IMR-90 (cell line): ENCODE measurements at regions not wholly inside any gene's neighbourhood (a gene's known extent, or its start where the extent isn't known, plus 50 kb on each side); places are given as distances from the start of the nearest gene placed in this dataset.

Experiments
- ATAC-seq: fragments of 200-7000 bp; cut with Tn5 transposase; 2 replicates; pipeline ENCODE4 v1.9.1; 2020; ENCODE audit warnings: low read depth, mild to moderate bottlenecking, moderate library complexity
- BruUV-seq: library from RNA; stranded (reverse); fragments of 400-500 nt; replicated peaks from 2 replicates; lab custom pipeline; 2021; lab: Mats Ljungman, UMichigan
- CTCF ChIA-PET: fragments of 300-600 bp; formaldehyde crosslinking; extraction: SDS; loops from one replicate; lab custom pipeline; 2021; ENCODE audit warnings: antibody characterized with exemption; lab: Yijun Ruan, JAX
- POLR2A ChIA-PET: fragments of 300-600 bp; sonication (Branson Sonifier 250); formaldehyde crosslinking; loops from one replicate; lab custom pipeline; 2022; ENCODE audit warnings: antibody characterized with exemption; ENCODE audit not compliant: unreplicated experiment; lab: Charles Lee
- DNase-seq: peaks from one replicate; pipeline ENCODE4 v3.0.0; 2013
- H2AFZ ChIP-seq: replicated peaks from 2 replicates; pipeline ENCODE3; 2013; ENCODE audit warnings: low read length, mild to moderate bottlenecking; ENCODE audit not compliant: poor library complexity
- H2AK5ac ChIP-seq: 2 replicates; pipeline ENCODE4 v1.6.1; 2013; ENCODE audit warnings: low read depth, low read length, inconsistent platforms
- H2AK9ac ChIP-seq: replicated peaks from 2 replicates; pipeline ENCODE3; 2013; ENCODE audit warnings: mild to moderate bottlenecking, low read depth, low read length, moderate library complexity; ENCODE audit not compliant: poor library complexity
- H2BK120ac ChIP-seq: 2 replicates; pipeline ENCODE4 v1.6.1; 2013; ENCODE audit warnings: low read depth, low read length, inconsistent platforms
- H2BK15ac ChIP-seq: 3 replicates; pipeline ENCODE4 v1.6.1; 2013; ENCODE audit warnings: low read depth, low read length, inconsistent platforms
- H2BK20ac ChIP-seq: 2 replicates; pipeline ENCODE4 v1.6.1; 2013; ENCODE audit warnings: low read depth, mild to moderate bottlenecking, inconsistent platforms, low read length, moderate library complexity
- H2BK5ac ChIP-seq: 2 replicates; pipeline ENCODE4 v1.6.1; 2013; ENCODE audit warnings: mild to moderate bottlenecking, low read depth, low read length, inconsistent platforms; ENCODE audit not compliant: poor library complexity, severe bottlenecking
- H3K14ac ChIP-seq: replicated peaks from 2 replicates; pipeline ENCODE4 v1.6.1; 2013; ENCODE audit warnings: low read depth, low read length, inconsistent platforms
- H3K18ac ChIP-seq: 2 replicates; pipeline ENCODE4 v1.6.1; 2013; ENCODE audit warnings: low read depth, low read length, control low read depth
- H3K23ac ChIP-seq: 2 replicates; pipeline ENCODE4 v1.6.1; 2013; ENCODE audit warnings: low read depth, low read length, inconsistent platforms
- H3K27ac ChIP-seq: 2 replicates; pipeline ENCODE4 v1.5.1; 2013; ENCODE audit warnings: mild to moderate bottlenecking, control low read depth, low read length; ENCODE audit not compliant: insufficient read depth
- H3K27me3 ChIP-seq: 2 replicates; pipeline ENCODE4 v1.6.1; 2013; ENCODE audit warnings: low read length; ENCODE audit not compliant: control insufficient read depth, insufficient read depth
- H3K36me3 ChIP-seq: 2 replicates; pipeline ENCODE4 v1.6.1; 2013; ENCODE audit warnings: low read length, mixed read lengths; ENCODE audit not compliant: control insufficient read depth, insufficient read depth
- H3K4ac ChIP-seq: 2 replicates; pipeline ENCODE4 v1.6.1; 2013; ENCODE audit warnings: low read depth, low read length, inconsistent platforms
- H3K4me1 ChIP-seq: 2 replicates; pipeline ENCODE4 v1.6.1; 2013; ENCODE audit warnings: low read length, mixed read lengths; ENCODE audit not compliant: control insufficient read depth, insufficient read depth
- H3K4me2 ChIP-seq: 2 replicates; pipeline ENCODE4 v1.6.1; 2013; ENCODE audit warnings: low read depth, mild to moderate bottlenecking, control low read depth, low read length, moderate library complexity
- H3K4me3 ChIP-seq: 2 replicates; pipeline ENCODE4 v1.5.1; 2013; ENCODE audit warnings: low read depth, mild to moderate bottlenecking, control low read depth, low read length, moderate library complexity; ENCODE audit not compliant: insufficient read depth
- H3K56ac ChIP-seq: 2 replicates; pipeline ENCODE4 v1.6.1; 2013; ENCODE audit warnings: low read length, inconsistent platforms; ENCODE audit not compliant: insufficient read depth; ENCODE audit errors: extremely low read depth
- H3K79me1 ChIP-seq, 2 experiments: 2 replicates each; pipeline ENCODE4 v1.6.1; 2013; ENCODE audit warnings: low read length in 2 of 2, inconsistent platforms in 1 of 2, low read depth in 1 of 2
- H3K9ac ChIP-seq: 2 replicates; pipeline ENCODE4 v1.6.1; 2013; ENCODE audit warnings: low read depth, low read length, control low read depth
- H3K9me1 ChIP-seq: 2 replicates; pipeline ENCODE4 v1.6.1; 2013; ENCODE audit warnings: low read length, inconsistent platforms; ENCODE audit not compliant: insufficient read depth
- H3K9me3 ChIP-seq: 2 replicates; pipeline ENCODE4 v1.6.1; 2013; ENCODE audit warnings: low read length; ENCODE audit not compliant: control insufficient read depth, insufficient read depth
- H4K20me1 ChIP-seq: 2 replicates; pipeline ENCODE4 v1.6.1; 2013; ENCODE audit warnings: low read length, inconsistent platforms; ENCODE audit not compliant: insufficient read depth
- H4K5ac ChIP-seq: 2 replicates; pipeline ENCODE4 v1.6.1; 2013; ENCODE audit warnings: mild to moderate bottlenecking, low read depth, low read length, control low read depth
- H4K8ac ChIP-seq, 2 experiments: 2 replicates each; pipeline ENCODE4 v1.6.1; 2013; ENCODE audit warnings: low read depth in 2 of 2, low read length in 2 of 2, control low read depth in 1 of 2, inconsistent platforms in 1 of 2
- H4K91ac ChIP-seq: 2 replicates; pipeline ENCODE4 v1.6.1; 2013; ENCODE audit warnings: low read depth, low read length, inconsistent platforms; ENCODE audit not compliant: insufficient read depth
- BHLHE40 ChIP-seq: fragments of 150-350 bp; IDR thresholded peaks from 2 replicates; pipeline ENCODE4 v1.6.1; 2016; ENCODE audit warnings: mild to moderate bottlenecking, low read depth, low read length
- CEBPB ChIP-seq: IDR thresholded peaks from 2 replicates; pipeline ENCODE4 v1.6.1; 2012; ENCODE audit warnings: low read depth, low read length, improper control_type of control experiment
- CHD1 ChIP-seq: IDR thresholded peaks from 2 replicates; pipeline ENCODE4 v1.6.1; 2012; ENCODE audit warnings: low read depth, low read length, improper control_type of control experiment
- FOS ChIP-seq: fragments of 150-350 bp; IDR thresholded peaks from 2 replicates; pipeline ENCODE4 v1.6.1; 2016; ENCODE audit warnings: low read depth, low read length
- MAFK ChIP-seq: IDR thresholded peaks from 2 replicates; pipeline ENCODE4 v1.6.1; 2012; ENCODE audit warnings: low read depth, low read length, improper control_type of control experiment
- MAZ ChIP-seq: IDR thresholded peaks from 2 replicates; pipeline ENCODE4 v1.6.1; 2012; ENCODE audit warnings: low read depth, mild to moderate bottlenecking, low read length, improper control_type of control experiment, moderate library complexity, borderline replicate concordance
- MXI1 ChIP-seq: IDR thresholded peaks from 2 replicates; pipeline ENCODE4 v1.6.1; 2012; ENCODE audit warnings: low read depth, mild to moderate bottlenecking, low read length, moderate library complexity, borderline replicate concordance
- NFE2L2 ChIP-seq: fragments of 150-350 bp; IDR thresholded peaks from 2 replicates; pipeline ENCODE4 v1.6.1; 2016; ENCODE audit warnings: low read depth, mild to moderate bottlenecking, low read length
- POLR2A ChIP-seq: IDR thresholded peaks from 2 replicates; pipeline ENCODE4 v1.6.1; 2012; ENCODE audit warnings: mild to moderate bottlenecking, low read depth, low read length
- RAD21 ChIP-seq: IDR thresholded peaks from 2 replicates; pipeline ENCODE4 v1.6.1; 2012; ENCODE audit warnings: low read length, improper control_type of control experiment
- RCOR1 ChIP-seq: IDR thresholded peaks from 2 replicates; pipeline ENCODE4 v1.6.1; 2012; ENCODE audit warnings: mild to moderate bottlenecking, low read length, improper control_type of control experiment; ENCODE audit not compliant: insufficient replicate concordance
- RFX5 ChIP-seq: IDR thresholded peaks from 2 replicates; pipeline ENCODE4 v1.8.0; 2012; ENCODE audit warnings: low read depth, mild to moderate bottlenecking, low read length, moderate library complexity
- SMC3 ChIP-seq: fragments of 150-350 bp; IDR thresholded peaks from 2 replicates; pipeline ENCODE4 v1.6.1; 2016; ENCODE audit warnings: low read depth, mild to moderate bottlenecking, antibody characterized with exemption, low read length, moderate library complexity
- WGBS, 2 experiments: methylation state at CpG; one replicate each; pipeline versions ENCODE4 v1.1.5 to v1.1.7; 2013; ENCODE audit warnings: missing lambda C conversion rate in 2 of 2; ENCODE audit not compliant: insufficient read length in 1 of 2; ENCODE audit errors: extremely low coverage in 2 of 2; 5-methylcytosine and 5-hydroxymethylcytosine counted together
- dilution Hi-C: fragments of 300-500 bp; cut with HindIII; formaldehyde crosslinking; loops from one replicate; pipeline ENCODE4 v1.14.3; 2018; ENCODE audit warnings: low sequenced_read_pairs; ENCODE audit not compliant: unreplicated experiment
- in situ Hi-C: fragments of 300-500 bp; cut with MboI; formaldehyde crosslinking; loops from 3 replicates; pipeline ENCODE4 v1.14.3; 2019; ENCODE audit warnings: low sequenced_read_pairs, inconsistent platforms, mixed read lengths
- intact Hi-C: fragments of 100-400 bp; cut with micrococcal nuclease; formaldehyde crosslinking; loops from 2 replicates; pipeline ENCODE4 v1.10.0; 2022
- TF ChIP-seq, protein P1 (sequence below): fragments of 150-350 bp; IDR thresholded peaks from 2 replicates; pipeline ENCODE4 v1.6.1; 2016; ENCODE audit warnings: low read depth, mild to moderate bottlenecking, low read length, moderate library complexity, borderline replicate concordance
- TF ChIP-seq, protein P2 (sequence below): fragments of 150-350 bp; IDR thresholded peaks from 2 replicates; pipeline ENCODE4 v1.6.1; 2017; ENCODE audit warnings: mild to moderate bottlenecking, antibody characterized with exemption, low read length, low read depth
- TF ChIP-seq, protein P3 (sequence below): conservative IDR thresholded peaks from 2 replicates; pipeline ENCODE4 v1.5.1; 2012; ENCODE audit warnings: mild to moderate bottlenecking, low read depth, low read length, improper control_type of control experiment

DNA sequence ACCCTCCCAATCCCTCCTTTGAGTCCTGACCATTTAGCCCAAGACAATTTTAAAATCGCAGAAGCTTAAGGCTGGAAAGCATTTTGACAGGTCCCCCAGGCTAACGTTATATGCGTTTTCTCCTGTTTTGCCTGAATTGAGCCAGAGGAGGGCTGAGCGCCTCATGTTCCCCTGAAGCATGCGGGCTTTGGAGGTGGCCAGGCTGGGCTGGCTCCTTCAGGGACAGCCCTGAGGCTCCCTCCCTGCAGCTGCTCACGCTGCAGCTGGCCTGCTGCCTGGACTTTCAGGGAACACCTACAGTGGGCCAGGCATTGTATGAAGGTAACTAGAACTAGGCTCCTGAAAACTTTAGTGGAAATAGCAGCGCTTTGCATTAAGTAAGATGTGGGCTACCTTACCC is 179.2 kb downstream of the ACKR3 start:
- Histone ChIP-seq H3K79me1 (no peaks in the 10 kb centered on the region), H2BK15ac (no peak overlapping the region), H3K4me1 (peaks cover 8% of the 10 kb centered on the region), H2AFZ (no peak overlapping the region), H3K56ac (no peak overlapping the region), H4K5ac (no peak overlapping the region), H3K4ac (no peak overlapping the region), H3K27me3 (peaks cover 27% of the 10 kb centered on the region), H3K4me3 (no peak overlapping the region), H4K20me1 (no peaks in the 10 kb centered on the region), H3K36me3 (no peaks in the 10 kb centered on the region), H2BK5ac (no peak overlapping the region), H3K9me3 (no peaks in the 10 kb centered on the region), H4K8ac (no peak overlapping the region), H3K27ac (no peak overlapping the region), H3K23ac (no peak overlapping the region), H2AK9ac (no peak overlapping the region), H3K18ac (no peak overlapping the region), H3K9ac (no peak overlapping the region), H3K4me2 (no peak overlapping the region), H2AK5ac (no peak overlapping the region), H3K9me1 (no peaks in the 10 kb centered on the region; the same call in 1 of the 2 replicates), H4K91ac (no peak overlapping the region), H2BK20ac (no peak overlapping the region), H2BK120ac (no peak overlapping the region), H3K14ac (no peak overlapping the region)
- DNase-seq (no peak), ATAC-seq (no peak)
- 55% methylated on average over 4 of the region's 7 CpGs; no CpG with 5 or more reads in 1 of the 2 experiments for WGBS, 2 experiments
- dilution Hi-C loops, result no loop called here
- CTCF ChIA-PET, result interaction anchor here (0.6 kb wide), 1 partner anchor 57 kb away, joined by 3 read pairs; no protein-coding TSS in a partner anchor
- in situ Hi-C loops, result no loop called here
- intact Hi-C loops, result no loop called here
- BruUV-seq, result no TSS peak
- POLR2A ChIA-PET, result no interaction called here
- no peak for TF ChIP-seq MAFK
- TF ChIP-seq, protein P1, sequence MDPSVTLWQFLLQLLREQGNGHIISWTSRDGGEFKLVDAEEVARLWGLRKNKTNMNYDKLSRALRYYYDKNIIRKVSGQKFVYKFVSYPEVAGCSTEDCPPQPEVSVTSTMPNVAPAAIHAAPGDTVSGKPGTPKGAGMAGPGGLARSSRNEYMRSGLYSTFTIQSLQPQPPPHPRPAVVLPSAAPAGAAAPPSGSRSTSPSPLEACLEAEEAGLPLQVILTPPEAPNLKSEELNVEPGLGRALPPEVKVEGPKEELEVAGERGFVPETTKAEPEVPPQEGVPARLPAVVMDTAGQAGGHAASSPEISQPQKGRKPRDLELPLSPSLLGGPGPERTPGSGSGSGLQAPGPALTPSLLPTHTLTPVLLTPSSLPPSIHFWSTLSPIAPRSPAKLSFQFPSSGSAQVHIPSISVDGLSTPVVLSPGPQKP, result no peak
- no peak for TF ChIP-seq SMC3
- no peak for TF ChIP-seq CHD1
- no peak for TF ChIP-seq FOS
- no peak for TF ChIP-seq RAD21
- TF ChIP-seq, protein P2, sequence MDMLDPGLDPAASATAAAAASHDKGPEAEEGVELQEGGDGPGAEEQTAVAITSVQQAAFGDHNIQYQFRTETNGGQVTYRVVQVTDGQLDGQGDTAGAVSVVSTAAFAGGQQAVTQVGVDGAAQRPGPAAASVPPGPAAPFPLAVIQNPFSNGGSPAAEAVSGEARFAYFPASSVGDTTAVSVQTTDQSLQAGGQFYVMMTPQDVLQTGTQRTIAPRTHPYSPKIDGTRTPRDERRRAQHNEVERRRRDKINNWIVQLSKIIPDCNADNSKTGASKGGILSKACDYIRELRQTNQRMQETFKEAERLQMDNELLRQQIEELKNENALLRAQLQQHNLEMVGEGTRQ, result no peak
- no peak for TF ChIP-seq BHLHE40
- TF ChIP-seq RCOR1, result no peak
- no peak for TF ChIP-seq RFX5
- TF ChIP-seq MXI1, result no peak
- no peak for TF ChIP-seq CEBPB
- no peak for TF ChIP-seq POLR2A
- TF ChIP-seq, protein P3, sequence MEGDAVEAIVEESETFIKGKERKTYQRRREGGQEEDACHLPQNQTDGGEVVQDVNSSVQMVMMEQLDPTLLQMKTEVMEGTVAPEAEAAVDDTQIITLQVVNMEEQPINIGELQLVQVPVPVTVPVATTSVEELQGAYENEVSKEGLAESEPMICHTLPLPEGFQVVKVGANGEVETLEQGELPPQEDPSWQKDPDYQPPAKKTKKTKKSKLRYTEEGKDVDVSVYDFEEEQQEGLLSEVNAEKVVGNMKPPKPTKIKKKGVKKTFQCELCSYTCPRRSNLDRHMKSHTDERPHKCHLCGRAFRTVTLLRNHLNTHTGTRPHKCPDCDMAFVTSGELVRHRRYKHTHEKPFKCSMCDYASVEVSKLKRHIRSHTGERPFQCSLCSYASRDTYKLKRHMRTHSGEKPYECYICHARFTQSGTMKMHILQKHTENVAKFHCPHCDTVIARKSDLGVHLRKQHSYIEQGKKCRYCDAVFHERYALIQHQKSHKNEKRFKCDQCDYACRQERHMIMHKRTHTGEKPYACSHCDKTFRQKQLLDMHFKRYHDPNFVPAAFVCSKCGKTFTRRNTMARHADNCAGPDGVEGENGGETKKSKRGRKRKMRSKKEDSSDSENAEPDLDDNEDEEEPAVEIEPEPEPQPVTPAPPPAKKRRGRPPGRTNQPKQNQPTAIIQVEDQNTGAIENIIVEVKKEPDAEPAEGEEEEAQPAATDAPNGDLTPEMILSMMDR, result no peak
- no peak for TF ChIP-seq MAZ
- no peak for TF ChIP-seq NFE2L2
